ENCODE measurements at regions not wholly inside any gene's neighbourhood (a gene's known extent, or its start where the extent isn't known, plus 50 kb on each side); places are given as distances from the start of the nearest gene placed in this dataset.

DNA sequence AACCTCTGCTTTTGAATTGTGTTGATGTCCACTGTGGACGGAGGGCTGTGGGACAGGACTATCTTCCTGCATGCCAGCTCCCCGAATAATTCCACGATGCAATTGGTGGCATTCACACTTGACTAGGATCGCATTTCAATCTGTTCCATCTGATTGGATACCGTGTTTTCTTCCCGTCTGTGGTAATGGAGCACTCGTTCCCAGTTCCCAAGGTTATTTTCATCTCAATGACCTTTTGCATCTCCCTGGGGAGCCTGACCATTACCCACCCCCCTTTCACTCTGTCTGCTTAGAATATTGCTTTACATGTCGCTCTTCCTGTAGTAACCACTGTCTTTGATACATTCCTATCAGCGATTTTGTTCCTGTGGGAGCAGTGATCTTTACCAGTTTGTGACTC lies 402.2 kb upstream of the WWC1 start:
- no peaks in the 10 kb centered on the region for H3K79me2 ChIP-seq (ENCODE audit: control insufficient read depth, insufficient read depth, low read length)
- ATAC-seq (ENCODE audit: low read depth) (no peak), DNase-seq (no peak)
- ChIA-PET CTCF (no interaction called here), POLR2A (no interaction called here)
- H3K27ac ChIP-seq (ENCODE audit: low read length in 2 of 2), result no peak overlapping the region
- intact Hi-C loops (cut with micrococcal nuclease), result no loop called here
- WGBS (ENCODE audit: insufficient coverage), result 90% methylated on average over 8 of the region's 9 CpGs
- H2AFZ ChIP-seq (ENCODE audit: insufficient read depth, low read depth, low read length, poor library complexity, severe bottlenecking), result no peak overlapping the region
- H3K9me3 Mint-ChIP-seq (ENCODE audit: insufficient read depth), result no peaks in the 10 kb centered on the region
- no peak overlapping the region for H3K4me3 ChIP-seq (ENCODE audit: control extremely low read depth in 1 of 5, extremely low read depth in 1 of 5, insufficient read depth in 1 of 5, low read depth in 2 of 5, low read length in 4 of 5)
- no peaks in the 10 kb centered on the region for H3K27me3 Mint-ChIP-seq
- H3K4me2 ChIP-seq (replicated peaks; ENCODE audit: low read depth, low read length, poor library complexity, severe bottlenecking), result no peak overlapping the region
- H3K4me1 Mint-ChIP-seq, result no peaks in the 10 kb centered on the region
- H3K27me3 ChIP-seq (replicated peaks in 1 of 4; ENCODE audit: control extremely low read depth in 1 of 4, control insufficient read depth in 3 of 4, insufficient read depth in 4 of 4, low read length in 3 of 4), result no peaks in the 10 kb centered on the region
- no peaks in the 10 kb centered on the region for H3K9me3 ChIP-seq (ENCODE audit: control extremely low read depth in 1 of 3, control insufficient read depth in 2 of 3, insufficient read depth in 1 of 3, low read length in 2 of 3)
- H3K9ac ChIP-seq (ENCODE audit: low read length), result no peak overlapping the region
- H3K36me3 ChIP-seq (replicated peaks in 1 of 2; ENCODE audit: control extremely low read depth in 1 of 2, control insufficient read depth in 1 of 2, extremely low read depth in 1 of 2, insufficient read depth in 2 of 2, low read length in 1 of 2), result no peaks in the 10 kb centered on the region
- no peak overlapping the region for H3K27ac Mint-ChIP-seq
- H4K20me1 ChIP-seq (ENCODE audit: control insufficient read depth, insufficient read depth, low read length, poor library complexity, severe bottlenecking), result no peaks in the 10 kb centered on the region
- H3K4me1 ChIP-seq (ENCODE audit: control insufficient read depth in 2 of 2, insufficient read depth in 2 of 2, low read length in 2 of 2), result no peaks in the 10 kb centered on the region
- no peak overlapping the region for H3K4me3 Mint-ChIP-seq
- no peak for TF ChIP-seq EZH2 (IDR thresholded peaks at IDR 0.05; ENCODE audit: borderline replicate concordance, insufficient read depth, low read depth, low read length, poor library complexity, severe bottlenecking)
- TF ChIP-seq, protein P1, sequence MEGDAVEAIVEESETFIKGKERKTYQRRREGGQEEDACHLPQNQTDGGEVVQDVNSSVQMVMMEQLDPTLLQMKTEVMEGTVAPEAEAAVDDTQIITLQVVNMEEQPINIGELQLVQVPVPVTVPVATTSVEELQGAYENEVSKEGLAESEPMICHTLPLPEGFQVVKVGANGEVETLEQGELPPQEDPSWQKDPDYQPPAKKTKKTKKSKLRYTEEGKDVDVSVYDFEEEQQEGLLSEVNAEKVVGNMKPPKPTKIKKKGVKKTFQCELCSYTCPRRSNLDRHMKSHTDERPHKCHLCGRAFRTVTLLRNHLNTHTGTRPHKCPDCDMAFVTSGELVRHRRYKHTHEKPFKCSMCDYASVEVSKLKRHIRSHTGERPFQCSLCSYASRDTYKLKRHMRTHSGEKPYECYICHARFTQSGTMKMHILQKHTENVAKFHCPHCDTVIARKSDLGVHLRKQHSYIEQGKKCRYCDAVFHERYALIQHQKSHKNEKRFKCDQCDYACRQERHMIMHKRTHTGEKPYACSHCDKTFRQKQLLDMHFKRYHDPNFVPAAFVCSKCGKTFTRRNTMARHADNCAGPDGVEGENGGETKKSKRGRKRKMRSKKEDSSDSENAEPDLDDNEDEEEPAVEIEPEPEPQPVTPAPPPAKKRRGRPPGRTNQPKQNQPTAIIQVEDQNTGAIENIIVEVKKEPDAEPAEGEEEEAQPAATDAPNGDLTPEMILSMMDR (IDR thresholded peaks at IDR 0.05), result no peak

DNA sequence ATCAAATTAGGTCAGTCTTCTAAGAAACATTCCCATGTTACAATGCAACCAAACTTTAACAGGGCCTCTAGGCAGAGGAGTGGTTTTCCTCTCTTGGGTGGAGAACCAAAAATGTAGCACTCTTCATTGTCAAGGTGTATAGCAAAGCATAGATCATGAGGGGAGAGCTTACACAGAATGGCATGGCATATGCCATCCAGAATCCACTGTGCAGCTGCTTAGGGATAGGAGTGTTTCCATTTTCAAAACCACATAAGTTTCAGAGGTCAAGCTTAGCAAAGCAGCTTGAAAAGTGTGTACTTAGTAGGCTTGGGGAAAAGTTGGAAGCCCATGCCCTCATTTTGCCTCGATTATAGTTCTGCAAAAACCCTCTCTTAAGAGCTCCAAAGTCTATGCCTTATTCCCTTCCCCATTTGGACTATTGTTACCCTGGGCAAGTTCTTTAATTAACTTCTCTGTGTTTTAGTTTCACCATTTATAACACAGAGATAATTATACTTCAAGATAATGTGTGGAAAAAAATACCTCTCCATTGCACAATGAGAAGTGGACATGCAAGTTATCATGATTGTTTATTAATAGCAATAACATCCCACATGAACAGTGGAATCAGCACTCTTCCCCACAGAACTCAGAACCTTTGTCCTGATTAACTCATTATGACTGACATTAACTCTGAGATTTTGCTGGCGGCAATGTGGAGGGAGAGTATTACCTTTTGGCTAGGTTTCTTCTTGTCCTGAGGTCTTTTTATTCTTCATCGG lies 398.9 kb upstream of the WWC1 start:
- H3K9me3 Mint-ChIP-seq (ENCODE audit: insufficient read depth), result peaks cover 2% of the 10 kb centered on the region
- Histone ChIP-seq H3K27me3 (replicated peaks in 1 of 4; ENCODE audit: control extremely low read depth in 1 of 4, control insufficient read depth in 3 of 4, insufficient read depth in 4 of 4, low read length in 3 of 4) (no peaks in the 10 kb centered on the region), H4K20me1 (ENCODE audit: control insufficient read depth, insufficient read depth, low read length, poor library complexity, severe bottlenecking) (no peaks in the 10 kb centered on the region), H3K27ac (ENCODE audit: low read length in 2 of 2) (no peak overlapping the region), H3K4me2 (replicated peaks; ENCODE audit: low read depth, low read length, poor library complexity, severe bottlenecking) (no peak overlapping the region), H3K36me3 (replicated peaks in 1 of 2; ENCODE audit: control extremely low read depth in 1 of 2, control insufficient read depth in 1 of 2, extremely low read depth in 1 of 2, insufficient read depth in 2 of 2, low read length in 1 of 2) (no peaks in the 10 kb centered on the region), H3K79me2 (ENCODE audit: control insufficient read depth, insufficient read depth, low read length) (no peaks in the 10 kb centered on the region), H3K9me3 (ENCODE audit: control extremely low read depth in 1 of 3, control insufficient read depth in 2 of 3, insufficient read depth in 1 of 3, low read length in 2 of 3) (no peaks in the 10 kb centered on the region), H2AFZ (ENCODE audit: insufficient read depth, low read depth, low read length, poor library complexity, severe bottlenecking) (no peak overlapping the region), H3K4me1 (ENCODE audit: control insufficient read depth in 2 of 2, insufficient read depth in 2 of 2, low read length in 2 of 2) (no peaks in the 10 kb centered on the region), H3K4me3 (ENCODE audit: control extremely low read depth in 1 of 5, extremely low read depth in 1 of 5, insufficient read depth in 1 of 5, low read depth in 2 of 5, low read length in 4 of 5) (no peak overlapping the region), H3K9ac (ENCODE audit: low read length) (no peak overlapping the region)
- intact Hi-C loops (cut with micrococcal nuclease), result no loop called here
- H3K4me1 Mint-ChIP-seq, result no peaks in the 10 kb centered on the region
- TF ChIP-seq, protein P1 (IDR thresholded peaks at IDR 0.05), result no peak
- no peak for TF ChIP-seq EZH2 (IDR thresholded peaks at IDR 0.05; ENCODE audit: borderline replicate concordance, insufficient read depth, low read depth, low read length, poor library complexity, severe bottlenecking)
- ATAC-seq (ENCODE audit: low read depth) (no peak), DNase-seq (no peak)
- no peaks in the 10 kb centered on the region for H3K27me3 Mint-ChIP-seq
- no peak overlapping the region for H3K4me3 Mint-ChIP-seq
- WGBS (ENCODE audit: insufficient coverage), result no CpG with 5 or more reads among the region's 3 CpGs
- CTCF ChIA-PET, result no interaction called here
- POLR2A ChIA-PET, result no interaction called here
- no peak overlapping the region for H3K27ac Mint-ChIP-seq
